ENCODE measurements at regions not wholly inside any gene's neighbourhood (a gene's known extent, or its start where the extent isn't known, plus 50 kb on each side); places are given as distances from the start of the nearest gene placed in this dataset.
A peak's percentile ranks its signal among the peaks of the same experiment; 100 is the strongest.

- H3K9me2 ChIP-seq (ENCODE audit: insufficient read depth, low read length) = no peaks in the 10 kb centered on the region
- H3K9me3 ChIP-seq (ENCODE audit: low read length) = no peaks in the 10 kb centered on the region
- no peak overlapping the region for H3K4me3 ChIP-seq (ENCODE audit: low read depth, low read length, poor library complexity, severe bottlenecking)
- CTCF ChIA-PET (ENCODE audit: unreplicated experiment) = no interaction called here
- no peaks in the 10 kb centered on the region for H3K79me2 ChIP-seq (ENCODE audit: insufficient read depth, low read depth, low read length)
- no peaks in the 10 kb centered on the region for H4K20me1 ChIP-seq (ENCODE audit: insufficient read depth, low read length)
- H3K27ac ChIP-seq (ENCODE audit: low read depth, low read length, poor library complexity, severe bottlenecking) = no peak overlapping the region
- no peak for DNase-seq (ENCODE audit: low spot score)
- H2AFZ ChIP-seq (ENCODE audit: low read length) = no peak overlapping the region
- H3K36me3 ChIP-seq (ENCODE audit: insufficient read depth, low read length) = no peaks in the 10 kb centered on the region
- no peak for TF ChIP-seq CTCF (conservative IDR thresholded peaks at IDR 0.05; ENCODE audit: low read length)
- no TSS peak for BruUV-seq (replicated peaks)
- no peak overlapping the region for H3K4me2 ChIP-seq (ENCODE audit: low read length)
- peaks cover 11% of the 10 kb centered on the region for H3K4me1 ChIP-seq (ENCODE audit: insufficient read depth, low read length, poor library complexity, severe bottlenecking)
- POLR2A ChIA-PET = interaction anchor here (0.7 to 1.6 kb wide), 2 partner anchors 18 to 118 kb away, joined by 3 to 4 read pairs; no protein-coding TSS in a partner anchor
- intact Hi-C loops (cut with micrococcal nuclease; ENCODE audit: unreplicated experiment) = loop anchor here (5.0 kb wide), 1 partner anchor 50 kb away; no protein-coding TSS in a partner anchor
Measured at GRCh38 chr1:163412221-163412620, 90.5 kb downstream of the NUF2 start.

- Histone ChIP-seq H3K9me3 (ENCODE audit: low read length) (no peaks in the 10 kb centered on the region), H3K27ac (ENCODE audit: low read depth, low read length, poor library complexity, severe bottlenecking) (no peak overlapping the region), H4K20me1 (ENCODE audit: insufficient read depth, low read length) (no peaks in the 10 kb centered on the region), H3K9me2 (ENCODE audit: insufficient read depth, low read length) (no peaks in the 10 kb centered on the region), H3K4me1 (ENCODE audit: insufficient read depth, low read length, poor library complexity, severe bottlenecking) (peaks cover 11% of the 10 kb centered on the region), H3K4me3 (ENCODE audit: low read depth, low read length, poor library complexity, severe bottlenecking) (no peak overlapping the region), H3K4me2 (ENCODE audit: low read length) (peak overlapping the region; percentile 44; the same call in 1 of the 2 replicates), H3K79me2 (ENCODE audit: insufficient read depth, low read depth, low read length) (no peaks in the 10 kb centered on the region), H2AFZ (ENCODE audit: low read length) (0 out of 2 replicates have a peak overlapping the region, but pooled peaks have one; percentile 26), H3K36me3 (ENCODE audit: insufficient read depth, low read length) (no peaks in the 10 kb centered on the region)
- TF ChIP-seq CTCF (conservative IDR thresholded peaks at IDR 0.05; ENCODE audit: low read length) = no peak
- no peak for TF ChIP-seq EZH2phosphoT487 (IDR thresholded peaks at IDR 0.05; ENCODE audit: borderline replicate concordance, low read depth, low read length)
- peak; percentile 11 for DNase-seq (ENCODE audit: low spot score)
- intact Hi-C loops (cut with micrococcal nuclease; ENCODE audit: unreplicated experiment) = loop anchor here (5.0 kb wide), 1 partner anchor 48 kb away; no protein-coding TSS in a partner anchor
- ChIA-PET CTCF (ENCODE audit: unreplicated experiment) (no interaction called here), POLR2A (interaction anchor here (0.7 kb wide), 1 partner anchor 1063 kb away, joined by 3 read pairs; no protein-coding TSS in a partner anchor)
- no TSS peak for BruUV-seq (replicated peaks)
Measured at GRCh38 chr1:163414778-163415177, 93.0 kb downstream of the NUF2 start.

DNA sequence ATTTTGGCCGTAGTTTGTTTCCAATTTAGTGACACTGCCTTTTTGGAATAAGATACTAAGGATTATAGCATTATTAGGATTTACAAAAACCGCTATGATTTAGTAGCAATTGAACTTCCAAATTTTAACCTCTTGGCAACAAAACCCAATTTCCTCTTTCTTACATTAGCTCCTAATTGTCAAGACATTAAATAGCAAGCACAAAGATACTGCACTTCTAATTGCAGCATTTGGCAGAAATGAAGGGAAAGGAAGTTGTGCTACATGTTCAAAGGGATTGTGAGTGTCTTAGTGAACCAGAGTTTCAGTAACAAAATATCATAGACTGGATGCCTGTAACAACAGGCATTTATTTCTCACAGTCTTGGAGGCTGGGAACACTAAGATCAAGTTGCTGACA, 99.9 kb downstream of the NUF2 start:
- Histone ChIP-seq H3K9me3 (ENCODE audit: low read length) (no peaks in the 10 kb centered on the region), H3K4me3 (ENCODE audit: low read depth, low read length, poor library complexity, severe bottlenecking) (no peak overlapping the region), H3K79me2 (ENCODE audit: insufficient read depth, low read depth, low read length) (no peaks in the 10 kb centered on the region), H3K4me2 (ENCODE audit: low read length) (no peak overlapping the region), H3K27ac (ENCODE audit: low read depth, low read length, poor library complexity, severe bottlenecking) (no peak overlapping the region), H4K20me1 (ENCODE audit: insufficient read depth, low read length) (no peaks in the 10 kb centered on the region), H2AFZ (ENCODE audit: low read length) (no peak overlapping the region), H3K9me2 (ENCODE audit: insufficient read depth, low read length) (no peaks in the 10 kb centered on the region), H3K36me3 (ENCODE audit: insufficient read depth, low read length) (no peaks in the 10 kb centered on the region), H3K4me1 (ENCODE audit: insufficient read depth, low read length, poor library complexity, severe bottlenecking) (no peaks in the 10 kb centered on the region)
- ChIA-PET POLR2A (no interaction called here), CTCF (ENCODE audit: unreplicated experiment) (no interaction called here)
- intact Hi-C loops (cut with micrococcal nuclease; ENCODE audit: unreplicated experiment) = no loop called here
- TF ChIP-seq CTCF (conservative IDR thresholded peaks at IDR 0.05; ENCODE audit: low read length) (no peak), EZH2phosphoT487 (IDR thresholded peaks at IDR 0.05; ENCODE audit: borderline replicate concordance, low read depth, low read length) (no peak)
- no peak for DNase-seq (ENCODE audit: low spot score)
- BruUV-seq (replicated peaks) = no TSS peak
